Chondrocyte (in vitro differentiated cells): ENCODE measurements at regions not wholly inside any gene's neighbourhood (a gene's known extent, or its start where the extent isn't known, plus 50 kb on each side); places are given as distances from the start of the nearest gene placed in this dataset.

Experiments used
- DNase-seq: peaks from one replicate; pipeline ENCODE4 v3.0.0; 2021; ENCODE audit warnings: mixed read lengths, low spot score
- H3K27ac Mint-ChIP-seq: one replicate; pipeline ENCODE4 v1.8.0; 2021; ENCODE audit warnings: mild to moderate bottlenecking, moderate library complexity, mixed read lengths; ENCODE audit not compliant: unreplicated experiment
- H3K27me3 Mint-ChIP-seq: 2 replicates; pipeline ENCODE4 v1.8.0; 2021; ENCODE audit warnings: low read depth, mixed read lengths
- H3K36me3 Mint-ChIP-seq: 2 replicates; pipeline ENCODE4 v1.8.0; 2021; ENCODE audit warnings: low read depth, mixed read lengths
- H3K4me1 Mint-ChIP-seq: 2 replicates; pipeline ENCODE4 v1.8.0; 2021; ENCODE audit warnings: low read depth, mild to moderate bottlenecking, mixed read lengths
- H3K4me3 Mint-ChIP-seq: one replicate; pipeline ENCODE4 v1.8.0; 2021; ENCODE audit warnings: mild to moderate bottlenecking, moderate library complexity, mixed read lengths; ENCODE audit not compliant: unreplicated experiment
- H3K9me3 Mint-ChIP-seq: 2 replicates; pipeline ENCODE4 v1.8.0; 2021; ENCODE audit warnings: low read depth, mixed read lengths
- TF ChIP-seq, protein P1 (sequence below): fragments of 200-600 bp; sonication (generic); IDR thresholded peaks from 2 replicates; pipeline ENCODE4 v1.5.0; 2021; ENCODE audit warnings: antibody characterized with exemption, mild to moderate bottlenecking, moderate library complexity

DNA sequence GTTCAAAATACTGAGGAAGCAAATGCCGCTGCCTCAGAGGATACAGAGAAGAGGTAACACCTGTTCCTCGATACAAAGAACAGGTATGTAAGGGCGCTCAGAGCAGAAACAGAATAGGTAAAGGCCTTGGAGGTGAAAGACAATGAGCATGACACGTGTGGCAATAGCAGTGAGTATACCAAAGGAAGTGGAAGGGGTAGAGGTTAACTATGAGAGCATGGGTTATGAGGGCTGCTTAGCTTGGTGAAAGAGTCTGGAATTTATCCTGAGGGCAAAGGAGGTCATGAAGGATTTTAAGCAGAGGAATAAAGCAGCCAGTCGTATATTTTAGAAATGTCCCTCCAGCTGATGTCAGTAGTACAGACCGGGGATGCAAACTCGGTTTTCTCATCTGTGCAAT is 269.8 kb upstream of the ZNF462 start:
- H3K4me3 Mint-ChIP-seq: no peak overlapping the region
- no peaks in the 10 kb centered on the region for H3K9me3 Mint-ChIP-seq
- TF ChIP-seq, protein P1, sequence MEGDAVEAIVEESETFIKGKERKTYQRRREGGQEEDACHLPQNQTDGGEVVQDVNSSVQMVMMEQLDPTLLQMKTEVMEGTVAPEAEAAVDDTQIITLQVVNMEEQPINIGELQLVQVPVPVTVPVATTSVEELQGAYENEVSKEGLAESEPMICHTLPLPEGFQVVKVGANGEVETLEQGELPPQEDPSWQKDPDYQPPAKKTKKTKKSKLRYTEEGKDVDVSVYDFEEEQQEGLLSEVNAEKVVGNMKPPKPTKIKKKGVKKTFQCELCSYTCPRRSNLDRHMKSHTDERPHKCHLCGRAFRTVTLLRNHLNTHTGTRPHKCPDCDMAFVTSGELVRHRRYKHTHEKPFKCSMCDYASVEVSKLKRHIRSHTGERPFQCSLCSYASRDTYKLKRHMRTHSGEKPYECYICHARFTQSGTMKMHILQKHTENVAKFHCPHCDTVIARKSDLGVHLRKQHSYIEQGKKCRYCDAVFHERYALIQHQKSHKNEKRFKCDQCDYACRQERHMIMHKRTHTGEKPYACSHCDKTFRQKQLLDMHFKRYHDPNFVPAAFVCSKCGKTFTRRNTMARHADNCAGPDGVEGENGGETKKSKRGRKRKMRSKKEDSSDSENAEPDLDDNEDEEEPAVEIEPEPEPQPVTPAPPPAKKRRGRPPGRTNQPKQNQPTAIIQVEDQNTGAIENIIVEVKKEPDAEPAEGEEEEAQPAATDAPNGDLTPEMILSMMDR: no peak
- no peak overlapping the region for H3K27ac Mint-ChIP-seq
- H3K27me3 Mint-ChIP-seq: no peaks in the 10 kb centered on the region
- no peaks in the 10 kb centered on the region for H3K36me3 Mint-ChIP-seq
- H3K4me1 Mint-ChIP-seq: peaks cover 11% of the 10 kb centered on the region
- DNase-seq: no peak

DNA sequence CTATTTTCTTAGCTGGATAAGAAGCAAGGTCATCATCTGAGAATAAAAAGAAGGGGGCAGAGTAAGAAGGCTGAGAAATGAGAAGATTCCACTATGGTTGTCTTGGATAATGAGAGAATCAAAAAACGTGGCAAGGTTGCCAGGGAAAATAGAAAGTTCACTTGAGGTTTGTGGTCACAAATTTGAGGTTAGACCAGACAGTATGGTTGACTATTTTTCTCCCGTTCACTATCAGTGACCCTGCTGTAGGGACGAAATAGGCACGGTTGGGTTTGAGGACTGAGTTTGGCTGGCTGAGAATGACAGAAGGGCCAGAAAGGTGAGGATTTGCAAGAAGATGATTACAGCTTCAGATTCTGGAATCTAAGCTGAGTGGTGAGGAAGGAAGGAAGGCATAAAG is 266.0 kb upstream of the ZNF462 start:
- H3K4me1 Mint-ChIP-seq: no peaks in the 10 kb centered on the region
- no peak overlapping the region for H3K4me3 Mint-ChIP-seq
- no peak overlapping the region for H3K27ac Mint-ChIP-seq
- no peaks in the 10 kb centered on the region for H3K27me3 Mint-ChIP-seq
- no peak for DNase-seq
- no peaks in the 10 kb centered on the region for H3K36me3 Mint-ChIP-seq
- H3K9me3 Mint-ChIP-seq: no peaks in the 10 kb centered on the region
- TF ChIP-seq, protein P1: no peak

DNA sequence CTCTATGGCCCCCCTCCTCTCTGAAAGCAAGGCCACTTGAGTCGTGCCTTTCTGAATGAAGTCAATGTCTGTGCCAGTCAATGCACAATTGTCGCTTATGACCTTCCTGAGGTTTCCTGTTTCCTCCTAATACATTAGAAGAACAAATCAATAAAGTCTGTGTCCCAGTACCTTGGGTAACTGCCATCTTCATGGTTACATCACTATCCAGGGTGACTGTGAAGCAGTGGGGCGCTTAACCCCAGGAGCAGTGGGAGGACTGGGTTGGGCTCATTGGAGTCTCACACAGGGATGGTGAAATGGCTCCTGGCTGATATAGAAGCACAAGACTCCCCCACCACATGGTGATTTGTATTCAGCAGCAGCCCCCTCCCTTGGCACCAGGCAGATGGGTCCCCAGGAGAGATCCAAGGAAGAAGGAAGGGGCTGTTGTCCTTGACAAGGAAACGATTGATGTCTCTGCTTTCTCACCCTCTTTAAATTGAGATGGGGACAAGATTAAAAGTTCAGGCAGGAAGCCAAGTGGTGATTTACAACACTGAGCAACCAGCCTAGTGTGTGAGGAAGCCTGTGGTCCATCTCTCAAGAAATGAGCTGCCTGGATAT is 261.9 kb upstream of the ZNF462 start:
- Mint-ChIP-seq H3K4me3 (no peak overlapping the region), H3K9me3 (no peaks in the 10 kb centered on the region), H3K27me3 (no peaks in the 10 kb centered on the region), H3K27ac (no peak overlapping the region), H3K36me3 (peaks cover 2% of the 10 kb centered on the region), H3K4me1 (no peaks in the 10 kb centered on the region)
- TF ChIP-seq, protein P1: no peak
- no peak for DNase-seq

DNA sequence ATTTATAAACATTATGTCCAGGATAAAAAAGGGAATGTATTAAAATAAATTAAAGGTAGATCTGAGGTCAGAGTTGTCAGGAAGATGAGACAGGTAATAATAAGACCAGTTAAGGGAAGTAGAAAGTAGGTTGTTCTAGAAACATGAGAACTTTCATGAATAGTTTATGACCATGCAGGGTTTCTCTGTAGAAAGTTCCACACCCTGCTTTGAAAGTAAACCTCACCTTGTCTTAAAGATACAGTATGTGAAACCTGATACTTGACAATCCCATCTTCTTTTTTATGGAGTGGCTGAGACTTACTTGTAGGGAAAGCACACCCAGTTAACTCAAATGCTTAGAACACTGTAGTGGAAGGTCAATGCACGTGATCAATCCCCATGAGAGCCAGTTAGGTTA is 260.6 kb upstream of the ZNF462 start:
- Mint-ChIP-seq H3K36me3 (peaks cover 2% of the 10 kb centered on the region), H3K4me3 (no peak overlapping the region), H3K27ac (no peak overlapping the region), H3K27me3 (no peaks in the 10 kb centered on the region), H3K4me1 (no peaks in the 10 kb centered on the region), H3K9me3 (peaks cover 7% of the 10 kb centered on the region)
- no peak for DNase-seq
- TF ChIP-seq, protein P1: no peak

DNA sequence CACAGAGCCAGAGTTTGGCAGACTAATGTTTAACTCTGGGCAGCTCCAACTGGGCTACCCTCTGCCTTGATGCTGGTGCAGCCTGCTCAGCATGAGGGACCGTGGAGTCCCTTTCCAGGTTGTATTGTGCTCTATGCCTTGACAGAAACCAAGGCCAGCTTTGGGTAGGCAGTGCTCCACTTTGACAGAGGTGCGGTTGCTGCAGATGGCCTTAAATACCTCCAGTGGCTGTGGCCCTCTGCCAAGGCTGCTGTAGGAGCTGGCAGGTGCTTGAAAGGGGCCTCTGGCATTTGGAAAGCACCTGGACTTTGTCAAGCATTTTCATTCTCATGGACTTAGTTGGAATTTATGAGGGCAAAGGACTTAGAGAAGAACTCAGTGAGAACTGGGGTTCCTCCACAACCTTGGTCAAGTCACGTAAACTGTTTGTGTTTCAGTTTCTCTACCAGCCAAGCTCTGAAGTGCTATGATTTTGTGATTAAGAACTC is 249.7 kb upstream of the ZNF462 start:
- Mint-ChIP-seq H3K9me3 (peaks cover 3% of the 10 kb centered on the region), H3K36me3 (no peaks in the 10 kb centered on the region), H3K4me3 (no peak overlapping the region), H3K27me3 (peaks cover 2% of the 10 kb centered on the region), H3K27ac (no peak overlapping the region), H3K4me1 (no peaks in the 10 kb centered on the region)
- TF ChIP-seq, protein P1: no peak
- DNase-seq: no peak
